ENCODE measurements at regions not wholly inside any gene's neighbourhood (a gene's known extent, or its start where the extent isn't known, plus 50 kb on each side); places are given as distances from the start of the nearest gene placed in this dataset.

- DNase-seq (ENCODE audit: low read depth) = no peak
Measured at GRCh38 chr7:22586101-22586785, 86.3 kb upstream of the STEAP1B start.

- no peak for DNase-seq (ENCODE audit: low read depth)
Measured at GRCh38 chr7:22584179-22584578, 84.2 kb upstream of the STEAP1B start.

DNA sequence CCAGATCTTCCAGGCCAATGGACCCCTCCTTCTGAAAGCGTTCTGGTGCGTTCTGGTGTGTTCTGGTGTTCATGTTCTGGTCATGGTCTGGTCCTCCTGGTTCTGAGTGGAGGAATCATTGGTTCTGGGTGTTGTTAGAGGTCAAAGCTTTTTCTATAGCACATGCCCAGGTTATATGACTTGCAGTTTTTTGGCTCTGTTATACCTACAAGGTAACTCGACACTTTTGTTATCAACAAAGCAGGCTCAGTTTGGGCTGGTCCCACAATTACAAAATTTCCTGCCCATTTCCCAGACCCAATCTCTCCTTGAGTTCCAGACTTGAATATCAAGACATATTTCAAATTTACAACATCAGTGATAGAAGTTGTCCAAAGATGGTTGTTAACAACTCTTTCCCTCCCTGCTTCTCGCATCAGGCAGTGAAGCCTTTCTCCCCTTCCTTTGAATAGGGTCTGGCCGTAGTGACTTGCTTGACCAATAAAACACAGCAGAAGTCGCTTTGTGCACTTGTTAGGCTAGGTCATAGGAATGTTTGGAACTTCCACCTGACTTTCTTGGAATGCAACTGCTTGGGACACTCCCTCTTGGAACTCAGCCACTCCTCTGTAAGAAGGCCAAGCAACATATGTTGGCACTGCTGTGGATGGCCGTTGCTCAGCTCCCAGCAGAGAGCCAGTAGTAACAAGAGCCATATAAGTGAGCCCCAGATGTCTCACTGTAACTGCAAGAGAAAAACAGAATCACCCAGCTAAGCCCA lies 83.1 kb upstream of the STEAP1B start:
- DNase-seq (ENCODE audit: low read depth) = no peak

GRCh38 chr7:22581099-22581498 lies 81.1 kb upstream of the STEAP1B start:
- no peak for DNase-seq (ENCODE audit: low read depth)

GRCh38 chr7:22579961-22580360 lies 80.0 kb upstream of the STEAP1B start:
- DNase-seq (ENCODE audit: low read depth) = no peak

DNA sequence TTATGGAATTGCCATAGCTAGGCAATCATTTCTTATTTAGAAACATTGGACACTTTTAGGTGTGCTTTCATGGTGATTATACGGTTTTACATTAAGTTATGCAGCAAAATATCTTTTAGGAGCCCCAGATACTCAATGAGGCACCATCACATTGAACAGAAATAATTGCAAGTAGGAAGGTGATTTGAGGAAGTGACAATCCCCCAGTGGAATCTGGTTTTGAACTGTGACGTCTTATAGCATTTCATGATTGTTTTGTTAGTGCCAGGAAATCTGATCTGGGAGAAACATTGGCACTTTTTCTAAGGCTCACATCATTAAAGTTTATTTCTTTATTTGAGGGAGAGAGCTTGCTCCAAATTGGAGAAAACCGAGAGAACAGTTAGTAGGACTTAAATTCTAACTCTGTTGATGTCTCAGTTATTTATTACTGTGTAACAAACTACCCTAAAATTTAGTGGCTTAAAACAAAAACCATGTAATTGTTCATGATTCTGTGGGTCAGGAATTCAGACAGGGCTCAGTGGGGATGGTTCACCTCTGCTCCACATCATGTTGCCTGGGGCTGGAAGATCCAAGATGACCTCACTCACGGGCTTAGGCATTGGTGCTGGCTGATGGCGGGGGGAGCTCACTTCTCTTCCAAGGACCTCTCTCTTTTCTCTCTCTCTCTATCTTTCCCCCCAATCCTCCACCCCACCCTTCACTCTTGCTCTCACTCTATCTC lies 78.2 kb upstream of the STEAP1B start:
- DNase-seq (ENCODE audit: low read depth) = no peak

DNA sequence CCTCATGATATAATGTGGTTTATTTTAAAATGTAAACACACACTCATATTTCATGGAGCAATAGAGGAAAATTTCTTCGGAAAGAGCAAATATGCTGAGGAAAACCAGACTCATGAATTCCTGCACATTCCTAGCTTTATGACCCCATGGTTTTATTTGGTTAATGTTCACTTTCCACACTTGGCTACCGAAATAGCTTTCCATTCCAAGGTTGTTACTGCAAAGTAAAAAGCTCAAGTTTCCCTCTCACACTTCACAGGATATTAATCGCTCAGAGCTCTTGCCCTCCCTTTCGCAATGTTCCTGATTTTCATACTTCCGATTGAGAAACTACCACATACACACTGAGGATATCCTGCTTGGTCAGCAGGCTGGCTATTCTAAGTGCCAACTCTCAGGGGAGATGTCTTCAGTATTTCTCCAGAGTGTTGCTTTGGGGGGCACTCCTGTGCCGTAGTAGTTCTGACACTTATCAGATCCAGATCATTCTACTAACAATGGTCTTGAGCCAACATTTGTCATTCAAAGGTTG lies 77.5 kb upstream of the STEAP1B start:
- no peak for DNase-seq (ENCODE audit: low read depth)

GRCh38 chr7:22576612-22577469 lies 76.9 kb upstream of the STEAP1B start:
- no peak for DNase-seq (ENCODE audit: low read depth)

DNA sequence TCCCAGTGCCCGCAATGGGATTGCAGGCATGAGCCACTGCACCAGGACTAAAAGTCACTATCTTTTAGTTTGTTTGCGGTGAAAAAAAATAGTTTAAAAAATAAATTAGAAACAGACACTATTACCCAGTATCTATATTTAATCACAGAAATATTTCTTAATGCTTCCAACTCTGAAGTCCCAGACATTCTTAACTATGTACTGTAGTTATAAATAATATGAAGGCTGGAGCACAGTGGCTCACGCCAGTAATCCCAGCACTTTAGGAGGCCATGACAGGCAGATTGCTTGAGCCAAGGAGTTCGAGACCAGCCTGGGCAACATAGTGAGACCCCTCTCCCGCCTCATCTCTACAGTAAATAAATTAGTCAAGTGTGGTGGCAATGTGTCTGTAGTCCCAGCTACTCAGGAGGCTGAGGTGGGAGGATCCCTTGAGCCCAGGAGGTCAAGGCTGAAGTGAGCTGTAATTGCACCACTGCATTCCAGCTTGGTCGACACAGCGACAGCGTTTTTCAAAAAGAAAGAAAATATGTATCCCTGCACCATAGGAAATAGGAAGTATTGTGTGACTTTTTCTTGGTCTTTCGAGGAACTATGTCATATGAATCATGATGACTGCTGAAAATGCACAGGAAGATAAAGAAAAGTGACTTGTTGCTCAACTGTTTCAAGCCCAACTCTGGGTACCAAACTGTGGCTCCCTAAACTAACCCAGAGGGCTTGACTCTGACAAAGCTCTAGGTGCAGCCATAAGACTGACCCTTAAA lies 74.9 kb upstream of the STEAP1B start:
- DNase-seq (ENCODE audit: low read depth) = no peak

DNA sequence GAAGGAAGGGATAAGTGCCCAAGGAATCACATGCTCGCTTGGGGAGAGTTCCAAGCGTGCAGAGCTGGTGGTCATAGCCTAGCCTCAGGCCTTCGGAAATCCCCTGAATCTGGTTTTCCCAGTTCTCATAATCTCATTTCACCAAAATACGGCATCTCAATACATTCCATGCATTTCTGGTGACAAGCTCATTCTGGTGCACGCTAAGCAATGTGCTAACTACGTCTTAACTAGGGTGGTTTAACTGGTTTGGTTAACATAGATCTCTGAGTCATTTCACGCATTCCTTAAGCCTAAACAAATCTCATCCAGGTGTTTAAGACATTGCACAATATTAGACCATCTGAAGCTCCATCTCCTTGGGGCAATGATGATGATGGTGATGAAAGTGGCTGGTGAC lies 72.9 kb upstream of the STEAP1B start:
- no peak for DNase-seq (ENCODE audit: low read depth)

DNA sequence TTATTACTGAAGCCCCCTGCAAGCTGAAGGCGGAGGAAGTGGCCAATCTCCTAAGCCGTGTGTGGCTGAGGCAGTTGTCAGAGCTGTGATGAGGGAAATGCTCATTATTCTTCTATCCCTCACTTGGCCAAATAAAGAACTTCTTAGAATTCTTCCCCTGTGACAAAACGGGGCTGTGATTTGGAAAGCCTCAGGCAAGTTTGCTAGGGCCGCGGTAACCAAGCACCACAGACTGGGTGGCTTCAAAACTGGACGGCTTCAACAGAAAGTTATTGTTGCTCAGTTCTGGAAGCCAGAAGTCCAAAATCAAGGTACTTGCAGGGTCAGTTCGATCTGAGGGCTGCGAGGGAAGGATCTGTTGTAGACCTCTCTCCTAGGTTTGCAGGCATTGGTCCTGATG lies 72.3 kb upstream of the STEAP1B start:
- DNase-seq (ENCODE audit: low read depth) = no peak

DNA sequence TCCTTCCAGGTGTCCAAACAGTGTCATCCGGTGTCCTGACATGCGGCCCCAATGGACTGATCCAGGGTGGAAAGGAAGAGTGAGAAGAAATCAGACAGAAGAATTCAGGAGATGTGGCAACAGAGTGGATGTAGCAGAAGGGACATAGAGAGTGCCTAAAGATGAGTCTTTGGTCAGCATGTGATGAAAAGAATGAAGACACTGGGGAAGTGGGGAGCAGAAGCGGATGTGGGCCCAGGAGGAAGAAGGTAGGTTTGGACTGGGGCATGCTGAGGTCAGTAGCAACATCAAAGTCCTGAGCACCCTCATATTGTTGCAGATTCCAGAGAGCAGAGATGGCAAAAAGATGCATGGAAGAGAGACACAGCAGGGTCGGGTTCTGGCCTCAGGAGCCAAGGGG lies 71.8 kb upstream of the STEAP1B start:
- no peak for DNase-seq (ENCODE audit: low read depth)

- DNase-seq (ENCODE audit: low read depth) = no peak
Measured at GRCh38 chr7:22569586-22570321, 69.8 kb upstream of the STEAP1B start.

DNA sequence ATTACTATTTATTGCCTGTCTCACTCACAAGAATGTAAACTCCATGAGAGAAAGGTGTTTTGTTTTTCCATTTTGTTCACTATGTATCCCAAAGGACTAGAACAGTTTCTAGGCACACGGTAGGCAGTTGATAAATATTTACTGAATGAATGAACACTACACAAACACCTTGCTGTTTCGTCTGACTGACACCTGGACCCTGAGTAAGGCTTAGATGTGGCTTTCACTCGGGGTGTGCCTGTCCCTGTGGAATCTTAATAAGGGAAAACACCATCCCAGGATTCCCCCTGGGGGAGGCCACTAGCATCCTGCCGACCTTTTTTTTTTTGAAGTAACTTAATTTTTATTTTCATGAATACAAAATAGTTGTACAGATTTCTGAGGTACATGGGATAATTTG lies 66.6 kb upstream of the STEAP1B start:
- no peak for DNase-seq (ENCODE audit: low read depth)

DNA sequence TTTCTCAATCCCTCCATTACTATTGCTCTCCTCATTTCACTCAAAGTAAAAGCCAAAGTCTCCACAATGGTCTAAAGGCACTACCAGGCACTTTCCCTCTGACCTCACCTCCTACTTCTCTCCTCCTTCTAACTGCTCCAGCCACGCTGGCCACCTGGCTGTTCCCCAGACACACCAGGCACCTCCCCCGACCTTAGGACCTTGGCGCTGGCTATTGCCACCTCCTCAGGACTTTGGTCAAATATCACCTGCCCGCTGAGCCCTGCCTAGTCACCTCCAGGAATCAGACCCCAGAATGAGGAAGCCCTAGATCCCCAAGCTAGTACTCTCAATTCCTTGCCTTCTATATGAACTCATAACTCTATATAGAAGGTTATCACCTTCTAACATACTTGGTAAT lies 66.2 kb upstream of the STEAP1B start:
- no peak for DNase-seq (ENCODE audit: low read depth)

- no peak for DNase-seq (ENCODE audit: low read depth)
Measured at GRCh38 chr7:22565315-22565811, 65.4 kb upstream of the STEAP1B start.

DNA sequence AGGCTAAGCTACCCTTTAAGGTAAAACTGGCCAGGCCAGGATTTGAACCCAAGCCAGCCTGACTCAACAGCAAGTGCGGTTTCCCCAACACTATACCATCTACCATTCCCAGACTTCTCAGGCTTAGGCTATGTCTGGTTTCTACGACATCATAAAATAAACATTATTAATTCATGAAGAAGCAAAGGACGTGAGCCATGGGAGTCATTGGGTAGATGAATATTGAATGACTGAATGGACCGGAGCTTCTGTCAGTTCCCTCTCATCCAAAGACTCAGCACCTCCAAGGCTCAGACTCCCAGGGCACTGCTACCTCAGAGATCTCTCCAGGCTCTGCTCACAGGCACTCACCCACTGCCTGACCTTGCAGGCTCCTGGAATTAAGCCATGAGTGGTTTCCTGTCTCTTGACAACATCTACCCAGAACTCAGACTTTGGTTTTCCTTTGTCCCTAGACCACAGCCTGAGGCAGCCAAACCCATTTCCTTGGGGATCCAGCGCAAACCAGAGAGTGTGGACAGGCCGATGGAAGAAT lies 64.6 kb upstream of the STEAP1B start:
- DNase-seq (ENCODE audit: low read depth) = no peak

- no peak for DNase-seq (ENCODE audit: low read depth)
Measured at GRCh38 chr7:22563621-22564241, 63.7 kb upstream of the STEAP1B start.

DNA sequence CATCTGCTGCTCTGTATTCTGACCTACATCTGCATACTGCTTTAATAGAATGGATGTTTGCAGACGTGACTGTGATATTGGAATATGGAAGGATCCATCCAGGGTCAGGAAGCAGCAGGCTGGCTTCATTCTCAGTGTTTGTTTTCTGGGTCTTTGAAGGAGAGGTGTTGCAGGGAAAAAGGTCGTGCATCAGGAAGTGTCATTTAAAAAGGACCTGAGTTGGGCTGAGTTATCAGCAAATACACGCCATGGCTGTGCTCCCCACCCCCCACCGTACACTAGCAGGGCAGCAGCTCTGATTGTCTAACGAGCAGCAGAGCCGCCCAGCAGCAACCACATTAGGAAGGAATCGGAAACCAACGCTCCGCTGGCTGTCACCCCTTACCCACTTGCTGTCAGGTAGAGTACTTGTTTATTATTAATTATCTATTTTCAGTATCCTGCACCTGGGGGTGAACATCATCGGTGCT lies 63.1 kb upstream of the STEAP1B start:
- no peak for DNase-seq (ENCODE audit: low read depth)

Measured in activated T-helper 1 cell treated with Interleukin-2 at 50 U/mL for 16 hours (primary cell).